Fibroblast of pulmonary artery (primary cell): ENCODE measurements at regions not wholly inside any gene's neighbourhood (a gene's known extent, or its start where the extent isn't known, plus 50 kb on each side); places are given as distances from the start of the nearest gene placed in this dataset.

Experiments used
- DNase-seq: peaks from one replicate; pipeline ENCODE4 v3.0.0-alpha.2; 2010; ENCODE audit warnings: low read depth
- H3K4me3 ChIP-seq: replicated peaks from 2 replicates; pipeline ENCODE4 v1.5.1; 2011; ENCODE audit warnings: low read depth, mild to moderate bottlenecking, control low read depth, low read length, moderate library complexity
- CTCF ChIP-seq: IDR thresholded peaks from 2 replicates; pipeline ENCODE4 v1.5.1; 2011; ENCODE audit warnings: mild to moderate bottlenecking, control low read depth, low read length, inconsistent platforms; ENCODE audit errors: missing control alignments

DNA sequence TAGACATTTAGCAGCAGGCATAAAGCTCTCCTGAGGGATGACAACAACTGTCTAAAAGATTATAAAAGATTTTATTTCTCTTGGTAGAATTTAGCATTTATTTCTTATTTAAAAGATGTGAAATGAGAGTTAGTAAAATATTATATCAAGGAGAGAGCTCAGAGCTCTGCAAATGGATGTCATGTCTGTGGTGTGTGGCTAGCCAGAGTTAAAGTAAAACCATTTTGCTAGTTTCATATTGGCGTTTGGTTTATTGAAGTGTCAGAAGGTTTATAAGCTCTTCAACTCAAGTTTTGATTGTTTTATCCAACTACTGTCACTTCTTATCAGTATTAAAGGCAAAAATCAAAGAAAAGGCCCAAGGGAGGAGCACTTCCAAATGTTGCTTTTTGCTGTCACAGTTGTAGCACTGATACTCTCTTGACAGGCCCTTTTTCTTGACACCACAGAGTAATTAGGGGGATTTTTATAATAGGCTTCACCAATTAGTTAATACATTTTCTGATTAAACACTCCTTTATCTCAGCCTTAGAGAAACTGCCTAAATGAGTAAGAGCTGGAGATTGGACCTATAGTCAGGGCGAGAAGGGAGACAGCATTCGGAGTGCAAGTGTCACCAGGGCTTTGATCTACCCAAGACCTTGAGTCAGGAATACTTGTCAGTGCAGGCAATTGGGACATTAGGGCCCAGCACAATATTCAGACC is 233.9 kb downstream of the PTBP2 start:
- no peak for DNase-seq
- TF ChIP-seq CTCF: no peak
- H3K4me3 ChIP-seq: no peak overlapping the region

GRCh38 chr1:96962216-96962615 is 240.6 kb downstream of the PTBP2 start:
- DNase-seq: no peak
- H3K4me3 ChIP-seq: no peak overlapping the region
- no peak for TF ChIP-seq CTCF

DNA sequence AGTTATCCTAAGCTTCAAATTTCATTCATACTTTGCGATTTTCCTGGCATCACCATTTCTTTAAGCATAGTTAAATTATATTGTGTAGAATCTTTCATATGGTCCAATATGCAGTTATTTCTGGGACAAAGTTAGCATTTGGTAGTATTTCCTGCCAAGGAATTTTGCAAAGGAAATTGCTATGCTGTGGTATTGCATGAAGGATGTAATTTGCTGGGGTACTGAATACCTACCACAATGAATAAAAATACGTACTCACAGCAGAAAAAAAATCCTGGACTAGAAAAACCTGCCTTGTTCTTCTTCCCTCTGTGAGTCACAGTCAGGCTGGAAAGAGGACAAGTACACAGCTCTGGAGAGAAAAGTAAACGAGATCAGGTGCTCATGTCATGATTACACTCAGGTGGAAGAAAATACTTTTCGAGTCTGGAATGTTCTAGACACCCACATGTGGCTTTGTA is 241.2 kb downstream of the PTBP2 start:
- no peak overlapping the region for H3K4me3 ChIP-seq
- TF ChIP-seq CTCF: no peak
- DNase-seq: peak; percentile 57

DNA sequence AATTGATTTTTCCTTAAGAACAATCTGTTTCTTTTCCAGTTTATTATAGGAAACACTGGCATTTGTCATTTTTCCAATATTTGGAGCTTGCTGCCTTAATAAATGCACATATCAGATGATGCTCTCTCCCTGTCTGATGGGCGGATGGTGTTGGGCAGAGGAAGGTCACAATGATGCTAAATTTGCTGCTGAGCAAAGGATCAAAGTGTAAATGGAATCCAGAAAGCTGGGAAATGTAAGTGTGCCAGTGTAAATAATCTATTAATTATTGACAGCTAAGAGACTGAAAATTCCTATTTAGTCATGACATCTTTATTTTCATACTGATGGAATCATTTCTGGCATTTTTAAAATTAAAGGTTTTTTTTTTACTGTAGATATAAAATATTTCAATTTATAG is 243.2 kb downstream of the PTBP2 start:
- TF ChIP-seq CTCF: no peak
- DNase-seq: no peak
- H3K4me3 ChIP-seq: no peak overlapping the region

- H3K4me3 ChIP-seq: no peak overlapping the region
- peak; percentile 98 for TF ChIP-seq CTCF
- DNase-seq: peak; percentile 89
Measured at GRCh38 chr1:96966536-96967138, 245.1 kb downstream of the PTBP2 start.

DNA sequence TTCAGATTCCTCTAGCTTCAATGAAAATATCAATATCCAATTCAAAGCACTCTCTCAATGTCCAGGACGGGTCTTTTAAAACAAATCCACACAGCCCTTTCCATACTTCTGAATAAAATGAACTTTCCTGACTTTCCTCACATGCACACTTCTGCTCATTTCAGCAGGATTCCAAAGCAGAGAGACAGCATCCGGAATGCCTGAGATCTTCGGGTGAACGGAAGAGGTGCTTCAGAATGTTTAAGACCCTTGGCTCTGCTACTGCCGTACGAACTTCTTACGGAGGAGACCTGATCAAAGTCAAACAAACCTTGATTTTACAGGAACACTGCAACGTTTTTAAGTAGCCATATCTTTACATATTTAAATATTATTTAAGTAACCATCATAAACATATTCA is 245.7 kb downstream of the PTBP2 start:
- TF ChIP-seq CTCF: no peak
- no peak for DNase-seq
- no peak overlapping the region for H3K4me3 ChIP-seq

- DNase-seq: no peak
- TF ChIP-seq CTCF: no peak
- H3K4me3 ChIP-seq: no peak overlapping the region
Measured at GRCh38 chr1:96968541-96968940, 247.0 kb downstream of the PTBP2 start.
